Amniotic epithelial cell (primary cell): ENCODE measurements at regions not wholly inside any gene's neighbourhood (a gene's known extent, or its start where the extent isn't known, plus 50 kb on each side); places are given as distances from the start of the nearest gene placed in this dataset.

Experiments
- DNase-seq: peaks from one replicate; pipeline ENCODE4 v3.0.0-alpha.2; 2010; ENCODE audit warnings: low read depth

- no peak for DNase-seq
These were observed 469.9 kb downstream of the CCSER2 start for GRCh38 chr10:84798312-84798711.

GRCh38 chr10:84801156-84801555 is 472.8 kb downstream of the CCSER2 start:
- DNase-seq, result no peak

- no peak for DNase-seq
These were observed 473.5 kb downstream of the CCSER2 start for GRCh38 chr10:84801916-84802315.

- DNase-seq, result no peak
These were observed 476.8 kb downstream of the CCSER2 start for GRCh38 chr10:84805149-84805548.

- DNase-seq, result no peak
These were observed 482.7 kb downstream of the CCSER2 start for GRCh38 chr10:84811113-84811512.

- DNase-seq, result no peak
These were observed 490.6 kb downstream of the CCSER2 start for GRCh38 chr10:84818961-84819360.

GRCh38 chr10:84820120-84820519 is 491.7 kb downstream of the CCSER2 start:
- DNase-seq, result no peak

- DNase-seq, result no peak
These were observed 492.2 kb downstream of the CCSER2 start for GRCh38 chr10:84820596-84820995.

- no peak for DNase-seq
These were observed 494.7 kb downstream of the CCSER2 start for GRCh38 chr10:84822931-84823630.

GRCh38 chr10:84824525-84824924 is 496.1 kb downstream of the CCSER2 start:
- no peak for DNase-seq

GRCh38 chr10:84825330-84825729 is 496.9 kb downstream of the CCSER2 start:
- DNase-seq, result peak; percentile 21

- no peak for DNase-seq
These were observed 498.3 kb downstream of the CCSER2 start for GRCh38 chr10:84826704-84827103.

GRCh38 chr10:84829131-84829530 is 500.7 kb downstream of the CCSER2 start:
- DNase-seq, result no peak

GRCh38 chr10:84837041-84837812 is 508.8 kb downstream of the CCSER2 start:
- no peak for DNase-seq

- DNase-seq, result no peak
These were observed 509.5 kb downstream of the CCSER2 start for GRCh38 chr10:84837877-84838276.

- DNase-seq, result no peak
These were observed 510.5 kb downstream of the CCSER2 start for GRCh38 chr10:84838851-84839250.

- no peak for DNase-seq
These were observed 514.2 kb downstream of the CCSER2 start for GRCh38 chr10:84842593-84842992.

GRCh38 chr10:84844461-84844860 is 516.1 kb downstream of the CCSER2 start:
- no peak for DNase-seq

- DNase-seq, result no peak
These were observed 517.4 kb downstream of the CCSER2 start for GRCh38 chr10:84845628-84846261.

GRCh38 chr10:84846658-84847316 is 518.4 kb downstream of the CCSER2 start:
- no peak for DNase-seq

- DNase-seq, result no peak
These were observed 520.6 kb downstream of the CCSER2 start for GRCh38 chr10:84848967-84849366.

- no peak for DNase-seq
These were observed 522.4 kb downstream of the CCSER2 start for GRCh38 chr10:84850826-84851225.

- DNase-seq, result no peak
These were observed 526.0 kb downstream of the CCSER2 start for GRCh38 chr10:84854439-84854838.
